Nephron progenitor cell (in vitro differentiated cells): ENCODE measurements at regions not wholly inside any gene's neighbourhood (a gene's known extent, or its start where the extent isn't known, plus 50 kb on each side); places are given as distances from the start of the nearest gene placed in this dataset.

Experiments used
- DNase-seq: peaks from one replicate; pipeline ENCODE4 v3.0.0; 2021
- H3K27ac Mint-ChIP-seq: 2 replicates; pipeline ENCODE4 v1.8.0; 2021; ENCODE audit warnings: mild to moderate bottlenecking, moderate library complexity, mixed read lengths
- H3K27me3 Mint-ChIP-seq: 2 replicates; pipeline ENCODE4 v1.8.0; 2021; ENCODE audit warnings: mild to moderate bottlenecking, low read depth, mixed read lengths; ENCODE audit not compliant: poor library complexity
- H3K36me3 Mint-ChIP-seq: 2 replicates; pipeline ENCODE4 v1.8.0; 2021; ENCODE audit warnings: low read depth, mixed read lengths
- H3K4me1 Mint-ChIP-seq: 2 replicates; pipeline ENCODE4 v1.8.0; 2021; ENCODE audit warnings: mixed read lengths
- H3K4me3 Mint-ChIP-seq: 2 replicates; pipeline ENCODE4 v1.8.0; 2021; ENCODE audit warnings: mild to moderate bottlenecking, moderate library complexity, mixed read lengths
- H3K9me3 Mint-ChIP-seq: 2 replicates; pipeline ENCODE4 v1.8.0; 2021; ENCODE audit warnings: mild to moderate bottlenecking, moderate library complexity, mixed read lengths
- TF ChIP-seq, protein P1 (sequence below): fragments of 200-600 bp; sonication (generic); IDR thresholded peaks from 2 replicates; pipeline ENCODE4 v1.5.0; 2021; ENCODE audit warnings: antibody characterized with exemption

DNA sequence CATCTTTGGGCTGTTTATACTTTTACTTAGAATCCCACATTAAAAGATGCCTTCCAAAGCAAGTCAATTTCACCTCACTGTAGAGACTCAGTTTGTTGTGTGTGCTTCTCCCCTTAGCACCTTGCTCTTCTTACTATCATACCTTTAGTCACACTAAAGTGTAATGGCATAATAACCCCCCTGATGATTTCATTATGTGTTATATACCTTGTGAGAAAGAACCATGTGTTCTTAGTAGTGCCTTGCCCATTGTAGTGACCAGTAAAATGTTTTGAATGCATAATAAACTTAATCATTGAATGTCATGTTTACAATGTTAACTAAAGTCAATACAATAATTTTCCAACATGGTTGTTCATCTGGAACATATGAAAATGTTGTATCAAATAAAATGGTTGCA lies 1621.9 kb downstream of the PCDH7 start:
- TF ChIP-seq, protein P1, sequence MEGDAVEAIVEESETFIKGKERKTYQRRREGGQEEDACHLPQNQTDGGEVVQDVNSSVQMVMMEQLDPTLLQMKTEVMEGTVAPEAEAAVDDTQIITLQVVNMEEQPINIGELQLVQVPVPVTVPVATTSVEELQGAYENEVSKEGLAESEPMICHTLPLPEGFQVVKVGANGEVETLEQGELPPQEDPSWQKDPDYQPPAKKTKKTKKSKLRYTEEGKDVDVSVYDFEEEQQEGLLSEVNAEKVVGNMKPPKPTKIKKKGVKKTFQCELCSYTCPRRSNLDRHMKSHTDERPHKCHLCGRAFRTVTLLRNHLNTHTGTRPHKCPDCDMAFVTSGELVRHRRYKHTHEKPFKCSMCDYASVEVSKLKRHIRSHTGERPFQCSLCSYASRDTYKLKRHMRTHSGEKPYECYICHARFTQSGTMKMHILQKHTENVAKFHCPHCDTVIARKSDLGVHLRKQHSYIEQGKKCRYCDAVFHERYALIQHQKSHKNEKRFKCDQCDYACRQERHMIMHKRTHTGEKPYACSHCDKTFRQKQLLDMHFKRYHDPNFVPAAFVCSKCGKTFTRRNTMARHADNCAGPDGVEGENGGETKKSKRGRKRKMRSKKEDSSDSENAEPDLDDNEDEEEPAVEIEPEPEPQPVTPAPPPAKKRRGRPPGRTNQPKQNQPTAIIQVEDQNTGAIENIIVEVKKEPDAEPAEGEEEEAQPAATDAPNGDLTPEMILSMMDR: no peak
- Mint-ChIP-seq H3K4me1 (no peaks in the 10 kb centered on the region), H3K4me3 (no peak overlapping the region)

GRCh38 chr4:32349026-32349425 lies 1628.9 kb downstream of the PCDH7 start:
- Mint-ChIP-seq H3K27me3 (peaks cover 3% of the 10 kb centered on the region), H3K9me3 (no peaks in the 10 kb centered on the region), H3K36me3 (no peaks in the 10 kb centered on the region), H3K27ac (no peak overlapping the region), H3K4me3 (no peak overlapping the region), H3K4me1 (no peaks in the 10 kb centered on the region)
- TF ChIP-seq, protein P1: no peak
- no peak for DNase-seq

More for the DNA sequence above, 1621.9 kb downstream of the PCDH7 start:
- peaks cover 10% of the 10 kb centered on the region for H3K27me3 Mint-ChIP-seq
- no peaks in the 10 kb centered on the region for H3K9me3 Mint-ChIP-seq
- H3K27ac Mint-ChIP-seq: no peak overlapping the region
- no peak for DNase-seq
- H3K36me3 Mint-ChIP-seq: no peaks in the 10 kb centered on the region

DNA sequence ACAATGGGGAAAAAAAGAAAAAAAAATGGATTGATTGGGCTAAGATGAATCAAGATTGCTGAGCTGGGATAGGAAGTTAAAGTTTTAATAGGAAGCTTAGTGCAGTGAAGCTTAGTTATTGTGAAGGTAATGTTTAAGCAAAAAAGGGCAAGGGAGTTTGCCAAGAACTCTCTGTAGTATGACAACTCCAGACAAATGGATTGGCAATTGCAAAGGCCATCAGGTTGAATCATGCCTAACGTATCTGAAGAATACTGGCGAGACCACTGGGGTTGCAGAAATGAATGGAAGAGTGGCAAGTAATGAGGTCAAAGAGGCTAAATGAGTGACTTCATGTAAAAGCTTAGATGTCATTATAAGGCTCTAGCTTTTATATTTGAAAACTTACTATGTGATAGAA lies 1654.0 kb downstream of the PCDH7 start:
- no peak overlapping the region for H3K4me3 Mint-ChIP-seq
- DNase-seq: no peak
- TF ChIP-seq, protein P1: no peak
- no peaks in the 10 kb centered on the region for H3K27me3 Mint-ChIP-seq
- no peaks in the 10 kb centered on the region for H3K36me3 Mint-ChIP-seq
- no peaks in the 10 kb centered on the region for H3K4me1 Mint-ChIP-seq
- no peak overlapping the region for H3K27ac Mint-ChIP-seq
- no peaks in the 10 kb centered on the region for H3K9me3 Mint-ChIP-seq

GRCh38 chr4:32393806-32394205 lies 1673.6 kb downstream of the PCDH7 start:
- H3K36me3 Mint-ChIP-seq: no peaks in the 10 kb centered on the region
- H3K27me3 Mint-ChIP-seq: no peaks in the 10 kb centered on the region
- H3K4me3 Mint-ChIP-seq: no peak overlapping the region
- no peak overlapping the region for H3K27ac Mint-ChIP-seq
- H3K4me1 Mint-ChIP-seq: no peaks in the 10 kb centered on the region
- no peaks in the 10 kb centered on the region for H3K9me3 Mint-ChIP-seq
- TF ChIP-seq, protein P1: no peak
- DNase-seq: no peak

DNA sequence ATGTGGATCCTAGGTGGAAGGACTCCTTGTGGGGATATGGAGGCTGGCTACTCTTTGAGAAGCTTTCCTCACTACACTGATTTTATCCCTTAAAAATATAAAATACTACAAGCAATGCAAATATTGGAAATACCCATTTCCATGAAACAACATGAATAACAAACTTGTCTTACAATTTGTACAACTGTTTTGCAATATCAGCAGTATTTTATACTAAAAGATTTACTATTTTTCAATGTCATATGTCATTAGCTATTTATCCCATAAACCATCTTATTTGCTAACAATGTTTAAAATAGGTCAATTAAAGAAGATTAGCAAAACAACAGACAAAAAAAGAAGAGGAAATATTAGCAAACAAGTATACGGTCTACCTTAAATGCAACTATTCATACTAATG lies 1674.1 kb downstream of the PCDH7 start:
- DNase-seq: no peak
- H3K4me3 Mint-ChIP-seq: no peak overlapping the region
- H3K36me3 Mint-ChIP-seq: no peaks in the 10 kb centered on the region
- no peak overlapping the region for H3K27ac Mint-ChIP-seq
- no peaks in the 10 kb centered on the region for H3K27me3 Mint-ChIP-seq
- TF ChIP-seq, protein P1: no peak
- H3K9me3 Mint-ChIP-seq: no peaks in the 10 kb centered on the region
- no peaks in the 10 kb centered on the region for H3K4me1 Mint-ChIP-seq

GRCh38 chr4:32396507-32397070 lies 1676.4 kb downstream of the PCDH7 start:
- no peaks in the 10 kb centered on the region for H3K27me3 Mint-ChIP-seq
- no peak overlapping the region for H3K4me3 Mint-ChIP-seq
- no peaks in the 10 kb centered on the region for H3K9me3 Mint-ChIP-seq
- H3K27ac Mint-ChIP-seq: no peak overlapping the region
- no peaks in the 10 kb centered on the region for H3K4me1 Mint-ChIP-seq
- TF ChIP-seq, protein P1: no peak
- no peaks in the 10 kb centered on the region for H3K36me3 Mint-ChIP-seq
- DNase-seq: no peak
